RWPE1 (cell line): ENCODE measurements at regions not wholly inside any gene's neighbourhood (a gene's known extent, or its start where the extent isn't known, plus 50 kb on each side); places are given as distances from the start of the nearest gene placed in this dataset.

Experiments
- CTCF ChIA-PET: fragments of 350-600 bp; sonication (Branson Sonifier 250); formaldehyde crosslinking; extraction: SDS; loops from one replicate; lab custom pipeline; 2021; lab: Yijun Ruan, JAX
- POLR2A ChIA-PET: fragments of 400-600 bp; formaldehyde crosslinking; extraction: SDS; loops from one replicate; lab custom pipeline; 2020; ENCODE audit warnings: antibody characterized with exemption; ENCODE audit not compliant: low non-redundant PET; lab: Yijun Ruan, JAX
- DNase-seq: peaks from one replicate; pipeline ENCODE4 v3.0.0; 2012; ENCODE audit warnings: low spot score
- H3K27ac ChIP-seq: fragments of 450-650 bp; 2 replicates; pipeline ENCODE4 v1.5.1; 2017
- CTCF ChIP-seq: fragments of 450-650 bp; conservative IDR thresholded peaks from 2 replicates; pipeline ENCODE4 v1.5.1; 2017; ENCODE audit warnings: low read depth, mild to moderate bottlenecking

GRCh38 chr2:129467012-129467779 lies 512.3 kb upstream of the RAB6C start:
- POLR2A ChIA-PET: no interaction called here
- no peak for DNase-seq
- H3K27ac ChIP-seq: no peak overlapping the region
- CTCF ChIA-PET: no interaction called here
- TF ChIP-seq CTCF: no peak

- no peak for TF ChIP-seq CTCF
- no peak for DNase-seq
- CTCF ChIA-PET: no interaction called here
- H3K27ac ChIP-seq: no peak overlapping the region
- POLR2A ChIA-PET: no interaction called here
Measured at GRCh38 chr2:129467941-129468340, 511.5 kb upstream of the RAB6C start.

GRCh38 chr2:129468879-129469278 lies 510.6 kb upstream of the RAB6C start:
- DNase-seq: no peak
- CTCF ChIA-PET: interaction anchor here (0.6 kb wide), 2 partner anchors 139 to 737 kb away, joined by 3 to 4 read pairs; no protein-coding TSS in a partner anchor
- no peak for TF ChIP-seq CTCF
- H3K27ac ChIP-seq: no peak overlapping the region
- POLR2A ChIA-PET: no interaction called here

DNA sequence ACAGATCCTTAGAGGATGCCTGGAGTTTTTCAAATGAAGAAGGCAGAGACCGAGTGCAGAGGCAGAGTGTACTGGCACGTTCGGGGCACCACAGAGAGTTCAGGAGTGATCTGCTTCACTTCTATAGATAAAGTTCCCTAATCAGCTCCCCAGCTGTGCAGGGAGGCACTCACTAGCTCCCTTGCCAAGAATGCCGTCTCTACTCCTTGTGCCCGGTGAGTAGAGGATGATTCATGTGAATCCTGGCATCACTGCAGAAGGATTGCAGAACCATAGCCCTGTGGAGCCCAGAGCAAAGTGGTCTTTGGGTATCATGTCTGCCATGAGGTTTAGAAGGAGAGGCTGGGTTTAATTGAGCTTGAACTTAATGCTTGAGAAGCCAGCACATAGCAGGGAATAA lies 510.1 kb upstream of the RAB6C start:
- H3K27ac ChIP-seq: no peak overlapping the region
- TF ChIP-seq CTCF: no peak
- POLR2A ChIA-PET: no interaction called here
- peak; percentile 4 for DNase-seq
- CTCF ChIA-PET: no interaction called here

- ChIA-PET CTCF (no interaction called here), POLR2A (no interaction called here)
- TF ChIP-seq CTCF: no peak
- no peak overlapping the region for H3K27ac ChIP-seq
- DNase-seq: no peak
Measured at GRCh38 chr2:129469871-129470270, 509.6 kb upstream of the RAB6C start.

DNA sequence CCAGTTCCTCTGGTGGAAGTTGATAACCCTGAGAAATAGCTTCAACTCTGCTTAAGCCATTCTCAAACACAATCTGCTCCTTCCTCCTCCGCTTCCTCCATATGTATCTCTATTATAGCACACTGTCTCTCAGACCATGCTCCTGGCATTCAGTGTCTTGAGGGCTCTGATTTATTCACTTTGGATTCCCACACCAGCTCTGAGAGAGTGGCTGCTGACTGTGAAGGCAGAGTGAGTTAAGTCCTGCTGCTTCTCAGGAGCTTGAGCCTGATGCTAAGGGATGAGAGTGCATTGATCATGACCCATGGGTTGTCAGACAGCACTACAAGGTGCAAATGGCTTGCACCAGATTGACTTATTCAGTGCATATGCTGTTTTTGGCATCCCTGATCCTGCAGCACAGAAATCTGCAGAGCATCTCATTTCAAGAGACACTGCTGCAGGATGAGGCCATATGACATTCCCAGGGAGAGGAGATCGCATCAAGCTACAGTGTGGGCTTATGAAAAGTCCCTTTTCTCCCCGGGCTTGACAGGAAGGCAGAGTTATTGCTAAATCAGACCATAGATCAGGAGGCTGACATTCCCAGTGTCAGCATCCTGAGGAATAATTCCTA lies 500.5 kb upstream of the RAB6C start:
- H3K27ac ChIP-seq: no peak overlapping the region

More for the DNA sequence above, 500.5 kb upstream of the RAB6C start:
- POLR2A ChIA-PET: no interaction called here
- no peak for TF ChIP-seq CTCF
- CTCF ChIA-PET: no interaction called here
- no peak for DNase-seq
